ENCODE measurements at regions not wholly inside any gene's neighbourhood (a gene's known extent, or its start where the extent isn't known, plus 50 kb on each side); places are given as distances from the start of the nearest gene placed in this dataset.

GRCh38 chr6:126716032-126716431 lies 376.1 kb downstream of the CENPW start:
- no TSS peak for BruUV-seq (replicated peaks)
- no peaks in the 10 kb centered on the region for H3K9me3 ChIP-seq (ENCODE audit: control insufficient read depth in 1 of 2, insufficient read depth in 1 of 2, low read depth in 1 of 2, low read length in 2 of 2)
- H3K4me3 ChIP-seq (replicated peaks in 1 of 2; ENCODE audit: low read depth in 1 of 2, low read length in 2 of 2), result no peak overlapping the region
- H3K9me2 ChIP-seq (ENCODE audit: insufficient read depth), result no peaks in the 10 kb centered on the region
- H3K4me2 ChIP-seq (ENCODE audit: low read length), result no peak overlapping the region
- CTCF ChIA-PET, result no interaction called here
- DNase-seq (ENCODE audit: low read depth, low spot score) (no peak), ATAC-seq (no peak)
- H3K36me3 ChIP-seq (ENCODE audit: control insufficient read depth in 1 of 2, insufficient read depth in 2 of 2, low read length in 2 of 2), result no peaks in the 10 kb centered on the region
- TF ChIP-seq CEBPB (IDR thresholded peaks at IDR 0.05; ENCODE audit: low read depth) (no peak), ATF3 (IDR thresholded peaks at IDR 0.05) (no peak), MAX (IDR thresholded peaks at IDR 0.05) (no peak), FOSL1 (IDR thresholded peaks at IDR 0.05; ENCODE audit: low read depth) (no peak), ZNF274 (IDR thresholded peaks at IDR 0.05; ENCODE audit: low read depth, low read length) (no peak), SIN3A (IDR thresholded peaks at IDR 0.05; ENCODE audit: low read depth) (no peak), YY1 (IDR thresholded peaks at IDR 0.05; ENCODE audit: extremely low read depth, insufficient replicate concordance, low read depth, low read length) (no peak), POLR2AphosphoS5 (IDR thresholded peaks at IDR 0.05; ENCODE audit: low read depth, low read length) (no peak), SRF (IDR thresholded peaks at IDR 0.05; ENCODE audit: low read depth) (no peak), EGR1 (IDR thresholded peaks at IDR 0.05; ENCODE audit: low read depth) (no peak), POLR2A (IDR thresholded peaks at IDR 0.05; ENCODE audit: borderline replicate concordance, extremely low read depth, insufficient read depth, insufficient read length) (no peak), CTCF (IDR thresholded peaks at IDR 0.05 in 2 of 3, conservative IDR thresholded peaks at IDR 0.05 in 1 of 3; ENCODE audit: borderline replicate concordance in 1 of 3, insufficient read depth in 1 of 3, low read depth in 2 of 3, low read length in 2 of 3) (no peak), JUND (IDR thresholded peaks at IDR 0.05) (no peak), REST (IDR thresholded peaks at IDR 0.05; ENCODE audit: low read depth) (no peak), TCF7L2 (IDR thresholded peaks at IDR 0.05; ENCODE audit: borderline replicate concordance, extremely low read depth, insufficient read depth, insufficient read length) (no peak), ZBTB33 (IDR thresholded peaks at IDR 0.05; ENCODE audit: extremely low read depth, insufficient replicate concordance, low read length) (no peak), EZH2 (IDR thresholded peaks at IDR 0.05) (no peak)
- H4K20me1 ChIP-seq (ENCODE audit: insufficient read depth), result no peaks in the 10 kb centered on the region
- H2AFZ ChIP-seq (ENCODE audit: low read depth, low read length, poor library complexity, severe bottlenecking), result no peak overlapping the region
- no peak overlapping the region for H3K27ac ChIP-seq (ENCODE audit: low read depth, low read length)
- intact Hi-C loops (cut with micrococcal nuclease), result no loop called here
- RAD21 ChIA-PET (ENCODE audit: low non-redundant PET in 1 of 2, low total read pairs in 2 of 2, uncharacterized antibody in 2 of 2, unreplicated experiment in 2 of 2), result no interaction called here
- H3K4me1 ChIP-seq (ENCODE audit: control insufficient read depth in 1 of 2, insufficient read depth in 2 of 2, low read length in 2 of 2), result peaks cover 6 to 14% of the 10 kb centered on the region in 2 experiments
- H3K9ac ChIP-seq (ENCODE audit: low read length), result no peak overlapping the region
- POLR2A ChIA-PET, result no interaction called here
- H3K27me3 ChIP-seq (ENCODE audit: insufficient read depth, low read length), result no peaks in the 10 kb centered on the region
- no peaks in the 10 kb centered on the region for H3K79me2 ChIP-seq (ENCODE audit: insufficient read depth, low read length)
